Right atrium auricular region (tissue), 2 donors: ENCODE measurements at regions not wholly inside any gene's neighbourhood (a gene's known extent, or its start where the extent isn't known, plus 50 kb on each side); places are given as distances from the start of the nearest gene placed in this dataset.

Experiments used
- DNase-seq: peaks from one replicate; pipeline ENCODE4 v3.0.0-alpha.2; 2019; ENCODE audit warnings: low spot score
- H3K27ac ChIP-seq, 2 donors: fragments of 200-600 bp; sonication (generic); 1 replicate in 1 of 2; 2 replicates in 1 of 2; pipeline ENCODE4 v1.5.1; 2016 to 2019
- H3K27me3 ChIP-seq, 2 donors: fragments of 200-600 bp; sonication (generic); one replicate each; pipeline versions ENCODE4 v1.5.1 to v1.6.0; 2017 to 2019
- H3K36me3 ChIP-seq: fragments of 200-600 bp; sonication (generic); one replicate; pipeline ENCODE4 v1.5.1; 2016
- H3K4me1 ChIP-seq, 2 donors: fragments of 200-600 bp; sonication (generic); one replicate each; pipeline versions ENCODE4 v1.5.1 to v1.6.0; 2017 to 2019
- H3K4me3 ChIP-seq, 2 donors: fragments of 200-600 bp; sonication (generic); 1 replicate in 1 of 2; 2 replicates in 1 of 2; pipeline ENCODE4 v1.5.1; 2017 to 2019; ENCODE audit warnings: mild to moderate bottlenecking in 1 of 2, moderate library complexity in 1 of 2
- H3K9me3 ChIP-seq, 2 donors: fragments of 200-600 bp; sonication (generic); one replicate each; pipeline ENCODE4 v1.5.1; 2019
- TF ChIP-seq, protein P1 (sequence below), 2 donors: fragments of 200-600 bp; sonication (generic); IDR thresholded peaks; one replicate each; pipeline ENCODE4 v1.5.1; 2019; ENCODE audit warnings: antibody characterized with exemption in 2 of 2

DNA sequence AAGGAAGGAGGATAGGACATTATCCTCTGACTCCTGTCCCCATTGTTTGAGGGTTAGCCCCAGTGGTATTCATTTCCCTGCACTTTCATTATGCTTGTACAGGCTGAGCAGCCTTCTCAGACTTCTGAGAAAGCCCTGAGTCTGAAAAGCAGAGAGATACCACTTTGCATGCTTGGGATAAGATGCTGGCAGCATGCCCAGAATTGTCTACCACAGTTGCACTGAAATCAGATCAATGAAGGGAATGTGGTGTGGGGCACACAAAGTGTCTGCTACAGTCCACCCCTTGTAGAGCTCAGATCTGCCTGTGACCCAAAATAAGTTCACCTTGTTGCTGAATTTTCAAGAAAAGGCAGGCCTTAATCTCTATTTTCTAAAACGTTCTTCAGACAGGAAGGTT is 160.6 kb downstream of the CCT6B start:
- TF ChIP-seq, protein P1, sequence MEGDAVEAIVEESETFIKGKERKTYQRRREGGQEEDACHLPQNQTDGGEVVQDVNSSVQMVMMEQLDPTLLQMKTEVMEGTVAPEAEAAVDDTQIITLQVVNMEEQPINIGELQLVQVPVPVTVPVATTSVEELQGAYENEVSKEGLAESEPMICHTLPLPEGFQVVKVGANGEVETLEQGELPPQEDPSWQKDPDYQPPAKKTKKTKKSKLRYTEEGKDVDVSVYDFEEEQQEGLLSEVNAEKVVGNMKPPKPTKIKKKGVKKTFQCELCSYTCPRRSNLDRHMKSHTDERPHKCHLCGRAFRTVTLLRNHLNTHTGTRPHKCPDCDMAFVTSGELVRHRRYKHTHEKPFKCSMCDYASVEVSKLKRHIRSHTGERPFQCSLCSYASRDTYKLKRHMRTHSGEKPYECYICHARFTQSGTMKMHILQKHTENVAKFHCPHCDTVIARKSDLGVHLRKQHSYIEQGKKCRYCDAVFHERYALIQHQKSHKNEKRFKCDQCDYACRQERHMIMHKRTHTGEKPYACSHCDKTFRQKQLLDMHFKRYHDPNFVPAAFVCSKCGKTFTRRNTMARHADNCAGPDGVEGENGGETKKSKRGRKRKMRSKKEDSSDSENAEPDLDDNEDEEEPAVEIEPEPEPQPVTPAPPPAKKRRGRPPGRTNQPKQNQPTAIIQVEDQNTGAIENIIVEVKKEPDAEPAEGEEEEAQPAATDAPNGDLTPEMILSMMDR (IDR thresholded peaks at IDR 0.05), result no peak
- Histone ChIP-seq H3K4me3 (no peak overlapping the region), H3K36me3 (no peaks in the 10 kb centered on the region), H3K9me3 (no peaks in the 10 kb centered on the region), H3K4me1 (no peaks in the 10 kb centered on the region), H3K27me3 (no peaks in the 10 kb centered on the region), H3K27ac (no peak overlapping the region)
- no peak for DNase-seq

DNA sequence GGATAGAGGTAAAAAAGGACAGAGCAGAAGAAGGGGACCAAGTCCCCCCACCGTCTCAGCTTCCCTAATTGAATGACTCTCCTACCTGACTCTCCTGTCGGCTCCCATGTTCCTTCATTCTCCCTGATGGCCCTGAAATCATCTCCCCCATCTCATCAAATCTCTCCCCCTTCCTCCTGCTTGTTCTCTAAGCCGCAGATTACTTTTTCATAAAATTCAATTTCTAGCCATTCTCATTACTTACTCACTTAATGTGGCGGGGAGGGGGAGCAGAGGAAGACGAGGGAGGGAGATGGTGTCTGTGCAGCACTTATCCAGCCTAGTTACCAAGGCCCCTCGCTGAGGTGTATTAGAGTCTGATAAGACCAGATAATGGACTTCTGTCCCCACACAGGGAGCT is 161.5 kb downstream of the CCT6B start:
- Histone ChIP-seq H3K4me3 (no peak overlapping the region), H3K27me3 (no peaks in the 10 kb centered on the region), H3K36me3 (no peaks in the 10 kb centered on the region), H3K27ac (no peak overlapping the region), H3K9me3 (no peaks in the 10 kb centered on the region), H3K4me1 (no peaks in the 10 kb centered on the region)
- TF ChIP-seq, protein P1 (IDR thresholded peaks at IDR 0.05), result no peak
- DNase-seq, result no peak

- no peak for DNase-seq
- H3K36me3 ChIP-seq, result no peaks in the 10 kb centered on the region
- H3K9me3 ChIP-seq, result no peaks in the 10 kb centered on the region
- no peak overlapping the region for H3K27ac ChIP-seq
- H3K4me1 ChIP-seq, result no peaks in the 10 kb centered on the region
- no peak overlapping the region for H3K4me3 ChIP-seq
- TF ChIP-seq, protein P1 (IDR thresholded peaks at IDR 0.05), result no peak
- no peaks in the 10 kb centered on the region for H3K27me3 ChIP-seq
These were observed 162.7 kb downstream of the CCT6B start for GRCh38 chr17:34798581-34798980.

DNA sequence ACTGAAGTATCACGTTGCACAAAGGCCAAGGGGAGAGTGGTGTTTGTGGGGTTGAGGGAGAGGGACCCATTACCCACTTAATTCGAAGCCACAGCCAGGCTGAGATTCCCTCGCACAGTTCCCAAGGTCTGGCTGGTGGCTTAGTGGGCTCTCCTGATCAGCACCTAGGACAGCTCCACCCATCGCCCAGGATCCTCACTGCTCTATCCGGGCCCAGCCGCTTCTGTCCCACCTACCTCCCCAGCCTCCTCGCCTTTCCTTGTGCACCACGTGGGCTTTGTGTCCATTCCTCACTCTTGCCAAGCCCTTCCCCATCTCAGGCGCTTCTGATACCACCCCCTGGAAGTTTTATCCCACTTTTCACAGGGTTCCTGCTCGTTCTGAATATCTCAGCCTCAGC is 163.5 kb downstream of the CCT6B start:
- H3K9me3 ChIP-seq, result no peaks in the 10 kb centered on the region
- no peaks in the 10 kb centered on the region for H3K27me3 ChIP-seq
- no peak for DNase-seq
- TF ChIP-seq, protein P1 (IDR thresholded peaks at IDR 0.05), result no peak
- no peak overlapping the region for H3K27ac ChIP-seq
- H3K4me3 ChIP-seq, result no peak overlapping the region
- H3K4me1 ChIP-seq, result no peaks in the 10 kb centered on the region
- no peaks in the 10 kb centered on the region for H3K36me3 ChIP-seq

DNA sequence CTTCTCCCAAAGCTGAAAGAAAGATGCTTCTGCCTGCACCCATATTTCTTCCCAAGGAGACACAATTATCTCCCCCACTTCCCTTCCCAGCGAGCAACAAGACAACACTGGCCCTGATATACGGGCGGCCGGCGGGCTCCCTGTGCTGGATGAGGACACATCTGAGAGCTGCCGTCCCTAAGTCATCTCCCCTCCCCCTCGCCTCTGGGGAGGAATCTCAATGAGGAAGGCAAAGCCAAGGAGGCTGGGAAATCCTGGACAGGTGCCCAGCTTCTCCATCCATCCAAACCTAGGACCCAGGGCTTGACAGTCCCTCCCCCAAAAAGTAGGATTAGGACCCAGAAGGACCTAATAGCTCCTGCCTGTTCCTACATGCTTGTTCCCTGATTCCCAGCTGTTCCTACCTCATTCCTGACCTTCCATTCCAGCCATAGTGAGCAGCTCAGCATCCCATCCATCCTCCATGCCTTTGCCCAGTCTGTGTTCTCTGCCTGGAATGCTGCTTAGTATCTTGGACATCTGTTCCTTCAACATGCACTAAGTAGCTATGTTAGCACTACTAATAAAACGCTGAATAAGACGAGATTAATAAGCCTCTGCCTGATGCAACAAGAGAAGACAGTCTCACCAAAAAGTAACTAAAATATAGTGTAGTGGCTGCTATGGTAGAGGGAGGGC is 167.9 kb downstream of the CCT6B start:
- DNase-seq, result no peak
- no peaks in the 10 kb centered on the region for H3K36me3 ChIP-seq
- H3K27ac ChIP-seq, result no peak overlapping the region
- no peaks in the 10 kb centered on the region for H3K4me1 ChIP-seq
- H3K27me3 ChIP-seq, result no peaks in the 10 kb centered on the region
- TF ChIP-seq, protein P1 (IDR thresholded peaks at IDR 0.05), result no peak
- no peak overlapping the region for H3K4me3 ChIP-seq
- no peaks in the 10 kb centered on the region for H3K9me3 ChIP-seq

DNA sequence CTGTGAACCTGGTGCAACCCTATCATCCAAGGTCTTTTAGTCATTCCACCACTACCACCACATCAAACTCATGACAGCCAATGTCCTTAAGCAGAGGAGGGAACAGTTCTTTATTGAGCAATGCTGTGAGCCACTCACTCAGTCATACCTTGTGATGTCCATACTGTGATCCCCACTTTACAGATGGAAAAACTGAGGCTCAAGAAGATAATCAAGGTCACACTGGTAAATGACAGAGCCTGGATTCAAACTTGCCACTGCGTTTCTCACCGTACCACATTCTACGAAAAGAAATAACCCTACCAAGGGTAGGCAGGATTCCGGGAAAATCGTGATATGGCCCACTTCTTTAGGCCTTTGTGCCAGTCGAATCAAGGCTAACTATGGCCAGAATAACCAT is 172.6 kb downstream of the CCT6B start:
- Histone ChIP-seq H3K4me3 (no peak overlapping the region), H3K9me3 (no peaks in the 10 kb centered on the region), H3K27ac (no peak overlapping the region), H3K36me3 (no peaks in the 10 kb centered on the region), H3K27me3 (no peaks in the 10 kb centered on the region), H3K4me1 (no peaks in the 10 kb centered on the region)
- DNase-seq, result no peak
- TF ChIP-seq, protein P1 (IDR thresholded peaks at IDR 0.05), result no peak
